ENCODE measurements at regions not wholly inside any gene's neighbourhood (a gene's known extent, or its start where the extent isn't known, plus 50 kb on each side); places are given as distances from the start of the nearest gene placed in this dataset.

GRCh38 chr17:69947027-69947759 is 127.8 kb upstream of the KCNJ16 start:
- DNase-seq (ENCODE audit: low read depth, low spot score), result no peak

GRCh38 chr17:69948406-69948805 is 126.6 kb upstream of the KCNJ16 start:
- no peak for DNase-seq (ENCODE audit: low read depth, low spot score)

- DNase-seq (ENCODE audit: low read depth, low spot score), result no peak
Observed at GRCh38 chr17:69949496-69949895, 125.5 kb upstream of the KCNJ16 start.

GRCh38 chr17:69949973-69950695 is 124.9 kb upstream of the KCNJ16 start:
- no peak for DNase-seq (ENCODE audit: low read depth, low spot score)

GRCh38 chr17:69950701-69951418 is 124.2 kb upstream of the KCNJ16 start:
- DNase-seq (ENCODE audit: low read depth, low spot score), result no peak

- no peak for DNase-seq (ENCODE audit: low read depth, low spot score)
Observed at GRCh38 chr17:69954241-69954925, 120.6 kb upstream of the KCNJ16 start.

- no peak for DNase-seq (ENCODE audit: low read depth, low spot score)
Observed at GRCh38 chr17:69958063-69958462, 117.0 kb upstream of the KCNJ16 start.

- no peak for DNase-seq (ENCODE audit: low read depth, low spot score)
Observed at GRCh38 chr17:69959283-69959682, 115.7 kb upstream of the KCNJ16 start.

GRCh38 chr17:69960755-69961154 is 114.3 kb upstream of the KCNJ16 start:
- no peak for DNase-seq (ENCODE audit: low read depth, low spot score)

GRCh38 chr17:69961501-69962145 is 113.4 kb upstream of the KCNJ16 start:
- no peak for DNase-seq (ENCODE audit: low read depth, low spot score)

- DNase-seq (ENCODE audit: low read depth, low spot score), result no peak
Observed at GRCh38 chr17:69962436-69962995, 112.5 kb upstream of the KCNJ16 start.

GRCh38 chr17:69967910-69968411 is 107.1 kb upstream of the KCNJ16 start:
- DNase-seq (ENCODE audit: low read depth, low spot score), result peak; percentile 11

GRCh38 chr17:69969897-69970296 is 105.1 kb upstream of the KCNJ16 start:
- DNase-seq (ENCODE audit: low read depth, low spot score), result no peak

- no peak for DNase-seq (ENCODE audit: low read depth, low spot score)
Observed at GRCh38 chr17:69972251-69972650, 102.8 kb upstream of the KCNJ16 start.

GRCh38 chr17:69975808-69976207 is 99.2 kb upstream of the KCNJ16 start:
- DNase-seq (ENCODE audit: low read depth, low spot score), result no peak

GRCh38 chr17:69978056-69978646 is 96.9 kb upstream of the KCNJ16 start:
- DNase-seq (ENCODE audit: low read depth, low spot score), result no peak

GRCh38 chr17:69981441-69981840 is 93.6 kb upstream of the KCNJ16 start:
- no peak for DNase-seq (ENCODE audit: low read depth, low spot score)

- no peak for DNase-seq (ENCODE audit: low read depth, low spot score)
Observed at GRCh38 chr17:69995476-69995875, 79.5 kb upstream of the KCNJ16 start.

GRCh38 chr17:69997332-69997731 is 77.7 kb upstream of the KCNJ16 start:
- peak; percentile 3 for DNase-seq (ENCODE audit: low read depth, low spot score)

GRCh38 chr17:69999253-69999652 is 75.8 kb upstream of the KCNJ16 start:
- no peak for DNase-seq (ENCODE audit: low read depth, low spot score)
